Inferior parietal cortex (tissue), 1 donor: ENCODE measurements at regions not wholly inside any gene's neighbourhood (a gene's known extent, or its start where the extent isn't known, plus 50 kb on each side); places are given as distances from the start of the nearest gene placed in this dataset.
A peak's percentile ranks its signal among the peaks of the same experiment; 100 is the strongest.
"Not testable (repeated sequence)": the region's sequence is repeated elsewhere in the genome, so short reads cannot be mapped to it uniquely, and the experiment has no call there.

ENCODE experiments used
- DNase-seq: peaks from one replicate; pipeline ENCODE4 v3.0.0-alpha.2; 2016; ENCODE audit errors: extremely low spot score

DNA sequence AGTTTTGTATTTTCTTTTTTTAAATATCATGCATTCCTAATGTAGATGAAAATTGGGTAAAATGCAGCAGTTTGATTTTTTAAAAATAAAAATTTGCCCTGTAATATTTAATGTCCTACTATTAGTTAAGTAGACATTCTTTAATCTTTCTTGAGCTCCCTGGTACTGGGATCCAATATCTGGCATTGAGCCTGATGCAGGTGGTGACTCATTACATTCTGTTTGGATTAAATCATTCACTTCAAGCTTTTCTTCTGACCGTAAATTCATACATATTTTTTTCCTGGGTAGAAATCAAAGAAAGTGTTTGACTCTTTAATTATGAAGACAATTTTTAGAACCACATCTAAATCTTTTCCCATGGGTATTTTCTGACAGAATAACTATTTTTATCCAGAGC is 768.8 kb upstream of the SLC35B3 start:
- no peak for DNase-seq

DNA sequence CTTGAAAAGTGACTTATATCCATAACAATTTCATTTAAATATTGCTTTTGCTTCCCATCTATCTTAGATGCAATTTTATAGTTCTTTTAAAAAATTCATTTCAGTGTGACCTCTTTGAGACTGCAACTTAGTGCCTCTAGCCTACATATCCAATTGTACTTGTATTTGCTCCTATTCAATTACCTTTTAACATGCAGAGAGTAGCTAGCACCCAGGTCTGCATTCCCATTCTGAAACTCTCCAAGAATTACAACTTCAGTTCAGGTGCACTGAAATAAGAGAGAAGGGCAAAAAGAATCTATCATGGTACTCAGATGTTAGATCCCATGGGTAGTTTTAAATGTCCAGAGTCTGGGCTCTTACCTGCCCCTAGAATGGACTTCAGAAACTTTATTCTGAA is 765.4 kb upstream of the SLC35B3 start:
- no peak for DNase-seq

DNA sequence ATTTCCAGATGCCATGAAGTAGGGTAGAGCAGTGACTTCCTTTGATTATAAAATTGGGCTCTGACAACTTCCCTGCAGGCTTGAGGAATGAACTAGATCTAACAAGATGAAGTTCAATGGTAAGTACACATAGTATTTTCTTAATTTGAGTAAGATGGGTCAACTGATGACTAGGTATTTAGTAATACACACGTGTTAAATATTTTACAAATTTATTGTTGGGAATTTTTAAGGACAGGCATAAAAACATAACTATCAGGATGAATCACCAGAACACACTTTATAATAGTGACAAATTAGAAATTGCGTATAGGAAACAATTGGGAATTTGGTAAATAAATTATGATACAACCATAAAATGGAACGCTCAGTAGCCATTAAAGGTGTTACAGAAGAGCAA is 762.4 kb upstream of the SLC35B3 start:
- no peak for DNase-seq

DNA sequence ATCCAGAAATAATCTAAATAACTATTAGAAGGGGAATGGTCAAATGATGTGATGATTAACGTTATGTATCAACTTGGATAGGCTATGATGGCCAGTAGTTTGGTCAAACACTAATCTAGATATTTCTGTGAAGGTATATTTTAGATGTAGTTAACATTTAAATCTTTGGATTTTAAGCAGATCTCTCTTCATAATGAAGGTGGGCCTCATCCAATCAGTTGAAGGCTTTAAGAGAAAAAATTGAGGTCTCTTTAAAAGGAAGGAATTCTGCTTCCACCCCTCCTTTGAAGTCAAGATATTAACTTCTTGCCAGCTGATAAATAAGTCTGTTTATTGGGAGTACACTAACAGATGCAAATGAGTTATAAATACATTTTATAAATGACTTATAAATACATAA is 760.0 kb upstream of the SLC35B3 start:
- DNase-seq, result no peak

DNA sequence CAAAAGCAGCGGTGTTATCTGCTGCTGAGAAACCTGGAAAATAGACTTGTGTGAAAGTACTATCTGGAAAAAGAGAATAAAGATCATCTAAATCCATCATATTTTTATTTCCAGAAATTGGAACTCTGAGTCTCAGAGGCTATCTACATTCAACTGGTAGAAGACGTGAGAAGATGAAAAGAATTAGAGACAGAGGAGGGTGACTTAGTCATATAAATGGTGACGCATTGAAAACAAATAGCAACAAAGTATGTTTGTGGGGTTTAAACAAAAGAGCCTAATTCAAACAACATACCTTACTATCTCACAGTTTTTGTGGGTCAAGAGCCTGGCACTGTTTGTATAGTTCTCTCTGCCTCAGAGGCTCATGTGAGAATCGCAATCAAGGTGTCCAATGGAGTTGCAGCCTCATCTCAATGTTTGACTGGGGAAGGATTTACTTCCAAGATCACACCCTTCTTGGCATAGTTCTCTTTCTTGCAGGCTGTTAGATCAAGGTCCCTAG is 757.1 kb upstream of the SLC35B3 start:
- DNase-seq, result no peak

DNA sequence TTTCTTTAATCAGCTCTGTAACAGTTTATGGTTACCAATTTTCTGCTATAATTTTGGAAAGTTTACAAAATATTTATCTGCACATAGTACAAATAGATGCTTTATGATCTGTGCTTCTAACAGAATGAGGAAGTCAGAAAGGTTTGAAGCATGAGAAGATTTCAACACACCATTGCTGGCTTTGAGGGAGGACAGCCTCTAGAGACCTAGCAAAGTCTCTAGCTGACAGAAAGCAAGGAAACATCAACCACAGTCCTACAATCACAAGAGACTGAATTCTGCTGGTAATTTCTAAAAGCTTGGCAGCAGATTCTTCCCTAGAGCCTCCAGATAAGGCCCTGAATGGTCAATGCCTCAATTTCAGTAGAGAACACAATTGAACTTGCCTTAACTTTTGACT is 750.8 kb upstream of the SLC35B3 start:
- DNase-seq, result no peak

DNA sequence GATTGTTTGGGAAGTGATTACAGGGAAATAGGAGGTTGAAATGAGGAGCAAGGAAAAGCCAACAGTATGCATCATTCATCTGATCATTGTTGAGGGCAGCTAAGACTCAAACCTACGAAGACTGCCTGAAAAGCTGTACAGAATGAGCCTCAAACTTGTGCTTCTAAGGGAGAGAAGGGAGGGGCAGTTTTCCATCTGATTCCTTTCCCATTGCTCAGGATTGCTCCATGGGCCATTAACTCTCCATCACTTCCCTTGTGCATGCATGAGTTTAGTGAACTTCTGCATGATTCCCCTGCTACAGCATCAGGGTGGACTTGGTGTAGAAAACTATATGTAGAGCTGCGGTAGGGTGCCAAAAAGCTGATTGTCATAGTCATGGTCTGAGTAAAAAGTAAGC is 742.7 kb upstream of the SLC35B3 start:
- no peak for DNase-seq

DNA sequence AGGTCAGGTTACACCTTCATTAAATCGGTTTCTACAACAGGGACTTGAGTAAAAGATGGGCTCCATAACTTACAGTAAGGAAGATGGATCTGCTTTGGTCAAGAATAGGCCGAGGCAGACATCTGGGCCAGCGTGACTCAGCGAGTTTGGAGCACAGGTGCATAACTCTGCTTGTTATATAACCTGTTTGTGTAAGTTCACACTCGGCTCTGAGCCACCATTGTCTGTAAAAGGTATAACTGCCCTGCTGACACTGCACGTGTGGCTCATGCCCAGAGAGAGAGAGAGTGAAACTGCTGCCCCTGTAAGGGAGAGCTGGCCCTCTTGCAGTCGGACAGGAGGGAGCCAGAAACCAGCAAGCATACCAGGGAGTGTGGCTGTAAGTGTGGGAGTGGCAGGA is 737.9 kb upstream of the SLC35B3 start:
- no peak for DNase-seq

DNA sequence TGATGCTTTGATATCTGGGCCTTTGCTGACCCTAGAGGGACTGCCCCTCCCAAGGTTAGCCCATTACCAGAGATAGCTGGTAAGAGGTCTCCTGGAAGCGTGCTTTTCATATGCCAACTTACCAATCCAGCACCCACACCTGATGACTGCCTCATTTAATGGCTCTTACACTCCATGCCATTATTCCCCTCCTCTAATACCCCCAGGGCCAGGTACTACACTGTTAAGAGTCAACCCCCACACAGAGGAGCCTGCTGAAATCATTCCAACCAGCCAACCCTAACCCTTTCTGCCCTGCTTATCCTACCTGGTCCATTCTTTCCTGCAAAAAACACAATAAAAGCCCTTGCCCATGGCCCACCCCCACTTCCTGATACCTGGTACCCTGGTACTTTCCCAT is 736.8 kb upstream of the SLC35B3 start:
- DNase-seq, result no peak

DNA sequence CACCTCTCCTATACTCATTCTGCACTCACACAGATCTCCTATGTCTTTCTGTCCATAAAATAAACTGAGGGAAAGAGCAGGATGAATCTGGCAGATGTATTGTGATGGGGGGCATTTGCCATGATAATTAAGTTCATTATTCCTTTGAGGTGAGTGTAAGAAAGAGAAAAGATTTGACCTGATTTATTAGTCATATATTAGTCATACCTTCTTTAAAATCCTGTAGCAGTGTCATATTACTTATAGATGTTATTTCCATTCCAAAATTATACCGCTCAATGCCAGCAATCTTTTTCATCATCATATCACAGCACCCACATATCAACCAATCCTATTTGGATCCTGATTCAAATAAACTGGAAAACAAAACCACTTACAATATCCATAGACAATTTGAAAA is 733.3 kb upstream of the SLC35B3 start:
- no peak for DNase-seq

DNA sequence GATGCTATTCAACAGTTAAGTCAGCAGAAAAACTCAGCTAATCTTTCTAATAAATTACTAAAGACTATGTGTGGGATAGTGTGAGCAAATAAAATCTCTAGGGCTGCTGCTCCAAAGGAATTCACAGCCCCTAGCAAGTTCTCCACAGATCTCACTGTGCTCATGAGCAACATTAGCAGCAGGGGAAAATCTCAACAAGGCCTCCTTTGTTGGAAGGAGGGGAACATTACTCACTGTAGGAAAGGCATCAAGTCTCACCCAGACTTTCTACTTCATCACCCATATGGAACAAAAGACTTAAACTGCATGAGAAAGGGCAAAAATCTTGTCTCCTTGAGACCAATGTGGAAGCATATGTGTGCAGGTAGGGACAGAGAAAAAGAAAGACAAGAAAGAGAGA is 726.4 kb upstream of the SLC35B3 start:
- no peak for DNase-seq

DNA sequence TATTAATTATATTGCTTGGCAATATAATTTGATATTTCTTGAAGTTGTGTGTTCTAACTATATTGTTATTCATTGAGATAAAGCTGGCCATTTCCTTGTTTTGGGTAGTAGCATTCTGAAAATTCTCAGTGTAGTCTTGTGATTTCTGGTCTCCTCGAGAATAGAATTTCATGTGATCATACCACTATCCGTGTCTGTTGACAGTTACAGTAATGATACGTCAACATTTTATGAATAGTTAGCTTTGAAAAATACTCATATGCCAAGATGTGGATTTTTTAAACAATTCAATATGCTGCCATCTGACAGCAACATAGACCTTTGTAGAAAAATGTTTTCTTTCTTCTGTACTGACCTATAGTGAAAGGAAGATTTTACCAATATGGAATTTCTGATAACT is 723.7 kb upstream of the SLC35B3 start:
- DNase-seq, result no peak

DNA sequence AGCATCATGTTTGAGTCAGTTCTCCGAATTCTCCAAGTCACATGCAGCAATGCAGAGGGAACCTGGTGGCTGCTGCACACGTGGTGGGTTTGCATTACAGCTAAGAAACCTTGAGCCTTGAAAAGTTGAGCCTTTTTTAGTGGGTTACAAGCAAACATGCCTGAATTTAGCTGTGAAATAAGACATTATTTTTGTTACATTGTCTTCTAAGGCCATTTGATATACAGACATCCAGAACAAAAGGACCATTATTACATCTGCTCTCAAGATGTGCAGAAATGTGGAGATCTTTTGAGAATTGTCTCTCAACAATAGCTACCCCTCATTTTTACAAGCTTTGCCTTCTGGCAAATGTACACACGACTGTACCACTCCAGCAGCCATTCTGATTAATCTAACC is 720.5 kb upstream of the SLC35B3 start:
- DNase-seq, result no peak

DNA sequence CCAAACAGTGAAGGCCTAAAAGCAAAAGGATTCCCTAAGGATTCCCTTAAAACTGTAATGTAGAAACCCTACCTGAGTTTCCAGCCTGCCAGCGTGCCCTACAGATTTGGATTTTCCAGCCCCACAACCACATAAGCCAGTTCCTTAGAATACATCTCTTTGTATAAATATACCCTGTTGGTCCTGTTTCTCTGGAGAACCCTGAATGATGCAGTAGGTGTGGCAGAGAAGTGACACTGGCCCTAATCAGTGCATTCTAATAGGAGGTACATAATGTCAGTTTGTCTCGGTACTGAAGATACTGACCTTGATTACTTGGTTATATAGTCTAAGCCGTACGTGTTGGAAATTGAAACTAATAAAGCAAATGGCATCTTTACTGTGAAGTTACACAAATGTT is 707.8 kb upstream of the SLC35B3 start:
- DNase-seq, result no peak

DNA sequence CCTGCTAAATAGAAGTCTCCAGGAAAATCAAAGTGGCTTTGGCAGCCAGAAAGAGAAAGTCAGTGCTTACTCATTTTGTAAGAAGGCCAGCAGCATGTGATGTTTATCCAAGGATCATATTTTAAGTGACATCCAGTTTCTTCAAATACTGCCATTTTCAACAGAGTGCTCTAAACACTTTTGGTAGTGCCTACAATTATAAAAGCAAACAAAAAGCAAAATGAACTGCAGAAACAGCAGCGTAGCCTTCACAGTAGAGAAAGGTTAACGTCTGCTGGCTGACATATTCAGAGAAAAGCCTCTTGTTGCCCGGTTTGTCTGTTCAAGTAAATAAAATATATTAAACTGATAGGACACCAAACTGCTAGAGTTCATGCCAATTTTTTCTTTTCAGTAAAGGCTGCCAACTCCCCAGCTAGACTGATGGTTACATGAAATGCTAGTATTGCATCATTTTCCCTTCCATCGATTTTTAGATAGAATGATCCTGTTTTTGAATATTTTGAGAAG is 705.7 kb upstream of the SLC35B3 start:
- DNase-seq, result no peak

DNA sequence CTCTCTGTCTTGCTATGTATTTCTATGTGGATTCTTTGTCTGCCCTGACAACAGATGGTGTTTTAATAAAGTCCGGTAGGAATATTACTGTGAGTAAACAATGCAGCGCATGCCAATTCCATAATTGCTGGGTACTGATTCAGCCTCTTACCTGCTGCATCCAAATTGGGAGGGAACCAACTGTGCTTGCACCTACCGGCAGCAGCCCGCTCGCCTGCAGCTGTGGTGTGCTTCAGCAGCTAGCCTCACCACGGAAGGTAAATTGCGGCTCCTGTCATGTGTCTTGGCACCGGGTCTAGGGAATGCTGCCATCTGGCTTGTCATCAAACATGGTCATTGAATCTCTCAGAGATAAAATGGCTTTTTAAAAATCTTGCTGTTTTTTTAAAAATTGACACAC is 704.8 kb upstream of the SLC35B3 start:
- no peak for DNase-seq

DNA sequence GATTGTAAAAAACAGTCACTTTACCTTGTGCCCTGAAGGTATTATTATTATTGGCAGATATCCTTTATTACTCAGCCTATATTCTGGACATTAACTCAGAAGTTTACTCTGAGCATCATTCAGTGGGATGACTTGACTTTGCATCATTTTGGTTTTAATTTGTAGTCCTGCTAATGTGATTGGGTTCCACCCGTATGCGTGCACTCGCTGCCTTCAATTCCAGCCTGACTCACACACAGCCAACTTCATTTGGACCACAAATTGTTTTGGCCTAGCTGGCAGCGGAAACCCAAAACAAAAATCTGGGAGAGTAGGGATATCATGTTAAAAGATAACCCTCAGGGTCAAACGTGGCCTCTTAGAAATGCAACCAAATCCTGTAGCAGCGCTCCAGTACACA is 704.4 kb upstream of the SLC35B3 start:
- no peak for DNase-seq

DNA sequence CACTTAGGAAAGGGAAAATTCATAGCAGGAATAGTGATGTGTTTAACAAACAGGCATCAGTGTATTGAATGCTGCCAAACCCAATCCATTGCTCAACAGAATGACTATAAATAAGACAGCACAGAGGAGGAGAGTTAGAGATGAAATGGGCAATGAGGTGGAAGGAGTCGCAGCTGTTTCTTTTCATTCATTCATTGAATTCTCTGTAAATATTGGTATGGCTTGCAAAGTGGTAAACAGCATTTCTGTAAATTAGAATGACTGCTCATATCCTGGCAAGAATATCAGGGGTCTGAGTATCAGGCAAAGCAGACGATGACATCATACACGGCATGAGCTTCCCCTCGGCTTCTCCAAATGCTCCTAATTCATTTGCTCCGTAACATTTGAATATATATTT is 703.6 kb upstream of the SLC35B3 start:
- no peak for DNase-seq

DNA sequence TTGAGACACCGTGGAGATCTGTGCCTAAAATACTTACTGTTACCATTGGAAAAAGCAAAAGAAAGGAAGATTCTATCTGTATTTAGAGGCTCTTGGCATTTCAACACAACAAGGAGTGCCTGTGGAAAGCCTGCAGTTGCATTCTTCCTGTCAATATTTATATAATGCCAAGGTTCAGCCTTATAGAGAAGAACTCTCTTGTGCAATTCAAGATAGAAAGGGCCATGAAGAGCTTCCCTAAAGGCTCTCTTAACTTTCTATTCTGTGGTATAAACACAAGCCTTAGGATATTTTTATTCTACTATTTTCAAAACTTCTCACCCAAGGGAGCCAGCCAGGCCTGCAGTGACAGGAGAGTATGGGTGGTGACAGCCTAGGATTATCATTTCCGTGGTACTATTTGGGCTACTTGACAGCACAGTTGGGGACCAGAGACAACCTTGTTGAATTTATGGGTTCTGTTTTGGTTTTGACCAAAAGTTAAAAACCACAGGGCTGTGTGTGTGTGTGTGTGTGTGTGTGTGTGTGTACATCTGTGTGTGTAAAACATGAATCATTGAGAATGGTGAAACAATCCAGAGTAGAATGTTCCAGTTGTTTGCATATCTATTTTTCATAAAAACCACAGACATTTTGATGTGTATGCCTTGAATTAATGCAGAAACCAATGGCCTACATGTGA is 700.9 kb upstream of the SLC35B3 start:
- no peak for DNase-seq

DNA sequence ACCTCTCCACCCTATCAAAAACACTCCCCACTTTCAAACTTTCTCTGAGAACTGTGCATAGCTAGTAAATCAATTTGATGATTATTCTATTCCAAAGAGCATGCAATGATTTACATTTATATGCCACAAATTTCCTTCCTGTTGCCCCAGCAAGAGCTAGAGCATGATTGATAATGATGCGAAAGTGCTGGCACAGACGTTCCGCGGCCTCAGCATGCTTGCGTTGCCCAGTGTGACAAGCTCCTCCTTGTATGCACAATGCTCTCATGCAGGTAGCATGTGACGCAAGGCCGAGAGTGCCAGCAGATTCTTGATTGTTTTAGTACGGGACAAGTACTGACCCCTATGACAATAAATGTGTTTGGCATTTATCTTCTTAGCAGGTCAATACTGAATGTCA is 696.3 kb upstream of the SLC35B3 start:
- no peak for DNase-seq

DNA sequence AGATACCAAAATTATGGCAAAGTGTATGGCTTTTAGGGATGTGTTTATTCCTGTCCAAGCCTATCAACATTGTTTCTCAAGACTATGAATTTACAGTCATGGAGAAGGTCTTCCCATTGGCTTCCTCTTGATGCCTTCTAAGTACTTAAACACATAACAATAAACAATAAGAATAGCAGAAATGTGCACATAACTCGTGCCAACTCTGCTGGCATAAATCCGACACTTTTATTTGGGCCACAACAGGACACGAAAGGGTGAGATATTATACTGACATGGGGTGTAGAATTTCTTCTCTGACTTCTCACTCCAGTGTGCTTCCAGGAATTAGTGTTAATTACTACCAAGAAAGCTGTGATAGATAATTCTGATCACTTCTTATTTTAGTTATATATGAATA is 695.9 kb upstream of the SLC35B3 start:
- no peak for DNase-seq

DNA sequence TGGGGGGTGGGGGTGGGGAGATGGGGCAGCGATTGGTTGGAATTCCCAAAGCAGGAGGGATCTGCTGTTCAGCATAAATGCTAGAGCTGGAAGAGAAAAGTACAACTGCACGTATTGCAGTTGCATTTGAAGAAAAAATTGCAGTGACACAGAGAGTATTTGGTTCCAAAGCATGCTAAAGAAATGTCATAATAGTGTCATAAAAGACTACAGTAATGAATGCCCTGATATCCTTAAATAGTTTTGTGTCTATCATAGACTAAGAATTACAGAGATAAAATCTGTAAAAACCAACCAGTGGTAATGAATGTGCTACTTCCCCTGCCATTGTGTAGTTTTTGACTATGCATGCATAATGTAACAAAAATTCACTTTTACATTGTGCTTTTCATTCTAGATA is 693.6 kb upstream of the SLC35B3 start:
- DNase-seq, result no peak

DNA sequence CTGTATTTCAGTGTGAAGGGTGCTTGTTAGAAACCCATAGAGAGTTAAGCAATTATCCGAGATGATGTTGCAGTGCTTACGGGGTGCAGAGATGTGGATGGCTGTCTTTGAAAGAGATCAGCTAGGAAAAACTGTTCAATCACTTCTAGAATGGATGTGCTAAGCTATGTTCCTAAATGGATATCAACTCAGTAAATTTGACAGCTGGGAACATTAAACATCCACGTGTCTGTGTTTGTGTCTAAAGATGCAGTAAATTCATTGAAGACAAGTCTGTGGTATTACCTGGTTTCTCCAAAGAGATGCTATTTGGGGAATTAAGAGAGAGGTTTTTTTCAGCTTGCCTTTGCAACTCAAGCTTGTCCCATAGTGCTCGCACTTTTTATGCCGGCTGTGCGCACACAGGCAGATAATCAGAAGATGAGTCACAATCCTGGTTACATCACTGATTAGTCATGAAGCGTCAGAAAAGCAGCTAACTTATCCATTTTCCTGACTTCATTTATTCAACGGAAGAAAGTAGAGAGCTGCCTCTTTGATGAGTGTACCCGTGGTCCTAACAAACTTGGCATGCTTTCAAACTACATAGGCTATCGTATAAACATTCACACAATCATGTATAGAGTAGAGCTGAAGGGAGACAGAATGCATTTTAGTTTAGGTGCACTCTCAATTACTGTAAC is 691.7 kb upstream of the SLC35B3 start:
- DNase-seq, result peak; percentile 29

DNA sequence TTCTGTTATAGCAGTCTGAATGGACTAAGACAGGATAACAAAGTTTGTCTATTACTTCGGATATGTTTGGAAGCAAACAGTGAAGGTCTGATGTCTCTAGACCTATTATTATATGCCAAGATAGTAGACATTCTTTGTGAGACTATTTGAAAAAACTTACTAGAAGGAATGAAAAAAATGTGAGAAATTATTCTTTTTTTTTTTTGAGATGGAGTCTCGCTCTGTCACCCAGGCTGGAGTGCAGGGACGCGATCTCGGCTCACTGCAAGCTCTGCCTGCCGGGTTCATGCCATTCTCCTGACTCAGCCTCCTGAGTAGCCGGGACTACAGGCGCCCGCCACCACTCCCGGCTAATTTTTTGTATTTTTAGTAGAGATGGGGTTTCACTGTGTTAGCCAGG is 690.7 kb upstream of the SLC35B3 start:
- DNase-seq, result not testable (repeated sequence)
